ENCODE measurements at regions not wholly inside any gene's neighbourhood (a gene's known extent, or its start where the extent isn't known, plus 50 kb on each side); places are given as distances from the start of the nearest gene placed in this dataset.

GRCh38 chr2:204278454-204278853, 266.8 kb upstream of the PARD3B start:
- no peak overlapping the region for H3K27ac ChIP-seq
- TF ChIP-seq, protein P1, sequence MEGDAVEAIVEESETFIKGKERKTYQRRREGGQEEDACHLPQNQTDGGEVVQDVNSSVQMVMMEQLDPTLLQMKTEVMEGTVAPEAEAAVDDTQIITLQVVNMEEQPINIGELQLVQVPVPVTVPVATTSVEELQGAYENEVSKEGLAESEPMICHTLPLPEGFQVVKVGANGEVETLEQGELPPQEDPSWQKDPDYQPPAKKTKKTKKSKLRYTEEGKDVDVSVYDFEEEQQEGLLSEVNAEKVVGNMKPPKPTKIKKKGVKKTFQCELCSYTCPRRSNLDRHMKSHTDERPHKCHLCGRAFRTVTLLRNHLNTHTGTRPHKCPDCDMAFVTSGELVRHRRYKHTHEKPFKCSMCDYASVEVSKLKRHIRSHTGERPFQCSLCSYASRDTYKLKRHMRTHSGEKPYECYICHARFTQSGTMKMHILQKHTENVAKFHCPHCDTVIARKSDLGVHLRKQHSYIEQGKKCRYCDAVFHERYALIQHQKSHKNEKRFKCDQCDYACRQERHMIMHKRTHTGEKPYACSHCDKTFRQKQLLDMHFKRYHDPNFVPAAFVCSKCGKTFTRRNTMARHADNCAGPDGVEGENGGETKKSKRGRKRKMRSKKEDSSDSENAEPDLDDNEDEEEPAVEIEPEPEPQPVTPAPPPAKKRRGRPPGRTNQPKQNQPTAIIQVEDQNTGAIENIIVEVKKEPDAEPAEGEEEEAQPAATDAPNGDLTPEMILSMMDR (IDR thresholded peaks at IDR 0.05) = no peak
- no peak for TF ChIP-seq POLR2AphosphoS5 (IDR thresholded peaks at IDR 0.05)
- TF ChIP-seq POLR2A (IDR thresholded peaks at IDR 0.05) = no peak
- H3K9me3 ChIP-seq = no peaks in the 10 kb centered on the region
- no peaks in the 10 kb centered on the region for H3K36me3 ChIP-seq
- intact Hi-C loops (cut with DNase I) = no loop called here
- 39% methylated on average over 1 of the region's 1 CpG for WGBS
- H3K4me3 ChIP-seq = no peak overlapping the region
- no peaks in the 10 kb centered on the region for H3K4me1 ChIP-seq (replicated peaks)
- peaks cover 5% of the 10 kb centered on the region for H3K27me3 ChIP-seq (replicated peaks; ENCODE audit: insufficient read depth)
- DNase-seq (ENCODE audit: low spot score) = no peak

DNA sequence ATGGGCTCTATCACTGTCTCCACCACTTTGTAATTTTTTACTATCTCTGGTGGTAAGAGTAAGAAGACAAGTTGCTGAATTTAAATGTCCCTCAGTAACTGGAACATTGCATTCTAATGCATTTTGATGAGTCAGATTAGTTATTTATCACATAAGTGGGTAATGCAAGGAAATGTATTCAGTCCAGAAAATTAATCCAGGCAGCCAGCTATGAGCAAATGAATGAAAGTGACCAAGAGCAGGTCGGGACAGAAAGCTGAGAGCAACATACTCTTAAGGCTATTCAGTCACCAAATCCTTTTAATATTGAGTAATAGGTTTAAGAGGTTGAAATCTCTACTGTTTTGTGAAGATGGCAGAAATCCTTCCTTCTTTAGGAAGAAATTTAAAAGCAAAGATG, 265.5 kb upstream of the PARD3B start:
- Histone ChIP-seq H3K27ac (no peak overlapping the region), H3K27me3 (replicated peaks; ENCODE audit: insufficient read depth) (peaks cover 5% of the 10 kb centered on the region), H3K4me1 (replicated peaks) (no peaks in the 10 kb centered on the region), H3K36me3 (no peaks in the 10 kb centered on the region), H3K4me3 (no peak overlapping the region), H3K9me3 (no peaks in the 10 kb centered on the region)
- intact Hi-C loops (cut with DNase I) = no loop called here
- no peak for DNase-seq (ENCODE audit: low spot score)
- no peak for TF ChIP-seq POLR2AphosphoS5 (IDR thresholded peaks at IDR 0.05)
- no peak for TF ChIP-seq POLR2A (IDR thresholded peaks at IDR 0.05)
- TF ChIP-seq, protein P1 (IDR thresholded peaks at IDR 0.05) = no peak
- 64% methylated on average over 1 of the region's 1 CpG for WGBS

GRCh38 chr2:204280262-204280668, 265.0 kb upstream of the PARD3B start:
- no peak for DNase-seq (ENCODE audit: low spot score)
- Histone ChIP-seq H3K27ac (no peak overlapping the region), H3K4me1 (replicated peaks) (no peaks in the 10 kb centered on the region), H3K36me3 (no peaks in the 10 kb centered on the region), H3K4me3 (no peak overlapping the region), H3K9me3 (no peaks in the 10 kb centered on the region), H3K27me3 (replicated peaks; ENCODE audit: insufficient read depth) (peaks cover 5% of the 10 kb centered on the region)
- TF ChIP-seq, protein P1 (IDR thresholded peaks at IDR 0.05) = no peak
- no peak for TF ChIP-seq POLR2AphosphoS5 (IDR thresholded peaks at IDR 0.05)
- TF ChIP-seq POLR2A (IDR thresholded peaks at IDR 0.05) = no peak
- intact Hi-C loops (cut with DNase I) = no loop called here

DNA sequence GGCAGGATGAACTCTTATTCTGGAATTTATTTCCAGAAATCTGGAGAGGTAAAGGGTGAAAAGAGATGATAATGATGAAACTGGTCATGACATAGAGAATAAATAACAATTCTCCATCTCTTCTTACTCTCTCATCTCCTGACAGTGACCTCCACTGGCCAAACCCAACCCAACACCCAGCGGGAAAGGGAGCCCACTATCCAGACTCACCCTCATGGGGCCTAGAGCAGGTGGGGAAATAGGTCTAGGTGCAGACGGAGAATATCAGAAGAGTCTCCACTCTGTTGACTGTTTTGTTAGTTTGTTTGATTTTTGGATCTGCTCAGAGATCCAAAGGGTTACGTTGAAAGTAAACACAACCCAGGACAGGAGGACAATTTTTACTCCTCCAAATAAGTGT, 263.2 kb upstream of the PARD3B start:
- TF ChIP-seq POLR2AphosphoS5 (IDR thresholded peaks at IDR 0.05) = no peak
- no peaks in the 10 kb centered on the region for H3K4me1 ChIP-seq (replicated peaks)

GRCh38 chr2:204282525-204282924, 262.8 kb upstream of the PARD3B start:
- TF ChIP-seq POLR2AphosphoS5 (IDR thresholded peaks at IDR 0.05) (no peak), POLR2A (IDR thresholded peaks at IDR 0.05) (no peak)
- TF ChIP-seq, protein P1 (IDR thresholded peaks at IDR 0.05) = no peak
- H3K36me3 ChIP-seq = no peaks in the 10 kb centered on the region
- H3K9me3 ChIP-seq = no peaks in the 10 kb centered on the region
- DNase-seq (ENCODE audit: low spot score) = no peak
- H3K4me1 ChIP-seq (replicated peaks) = no peaks in the 10 kb centered on the region
- H3K27me3 ChIP-seq (replicated peaks; ENCODE audit: insufficient read depth) = peaks cover 5% of the 10 kb centered on the region
- intact Hi-C loops (cut with DNase I) = no loop called here
- WGBS = 50% methylated on average over 4 of the region's 4 CpGs
- H3K27ac ChIP-seq = no peak overlapping the region
- H3K4me3 ChIP-seq = no peak overlapping the region

More for the DNA sequence above, 263.2 kb upstream of the PARD3B start:
- Histone ChIP-seq H3K27ac (no peak overlapping the region), H3K9me3 (no peaks in the 10 kb centered on the region), H3K27me3 (replicated peaks; ENCODE audit: insufficient read depth) (peaks cover 5% of the 10 kb centered on the region), H3K4me3 (no peak overlapping the region), H3K36me3 (no peaks in the 10 kb centered on the region)
- no peak for DNase-seq (ENCODE audit: low spot score)
- intact Hi-C loops (cut with DNase I) = no loop called here
- WGBS = 92% methylated on average over 3 of the region's 3 CpGs

All from prostate gland (tissue), 2 donors.